ENCODE measurements at regions not wholly inside any gene's neighbourhood (a gene's known extent, or its start where the extent isn't known, plus 50 kb on each side); places are given as distances from the start of the nearest gene placed in this dataset.

DNA sequence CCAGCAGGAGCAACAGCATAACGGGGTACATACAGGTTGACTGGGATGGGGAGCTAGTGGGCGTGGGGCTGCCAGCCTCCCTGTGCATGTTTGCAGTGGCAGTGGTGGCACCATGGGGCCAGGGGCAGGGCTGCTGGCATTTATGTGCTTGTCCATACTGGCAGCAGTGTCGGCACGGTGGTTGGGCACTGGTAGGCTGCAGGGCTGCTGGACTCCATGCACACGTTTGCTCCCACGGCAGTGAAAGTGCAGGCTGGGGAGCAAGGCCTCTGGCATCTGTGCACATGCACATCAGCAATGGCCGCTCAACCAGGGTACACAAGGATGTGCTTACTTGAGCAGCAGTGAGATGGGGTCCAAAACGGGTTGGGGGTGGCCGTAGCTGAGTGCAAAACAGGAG, 159.5 kb upstream of the KHDRBS2 start:
- TF ChIP-seq, protein P1, sequence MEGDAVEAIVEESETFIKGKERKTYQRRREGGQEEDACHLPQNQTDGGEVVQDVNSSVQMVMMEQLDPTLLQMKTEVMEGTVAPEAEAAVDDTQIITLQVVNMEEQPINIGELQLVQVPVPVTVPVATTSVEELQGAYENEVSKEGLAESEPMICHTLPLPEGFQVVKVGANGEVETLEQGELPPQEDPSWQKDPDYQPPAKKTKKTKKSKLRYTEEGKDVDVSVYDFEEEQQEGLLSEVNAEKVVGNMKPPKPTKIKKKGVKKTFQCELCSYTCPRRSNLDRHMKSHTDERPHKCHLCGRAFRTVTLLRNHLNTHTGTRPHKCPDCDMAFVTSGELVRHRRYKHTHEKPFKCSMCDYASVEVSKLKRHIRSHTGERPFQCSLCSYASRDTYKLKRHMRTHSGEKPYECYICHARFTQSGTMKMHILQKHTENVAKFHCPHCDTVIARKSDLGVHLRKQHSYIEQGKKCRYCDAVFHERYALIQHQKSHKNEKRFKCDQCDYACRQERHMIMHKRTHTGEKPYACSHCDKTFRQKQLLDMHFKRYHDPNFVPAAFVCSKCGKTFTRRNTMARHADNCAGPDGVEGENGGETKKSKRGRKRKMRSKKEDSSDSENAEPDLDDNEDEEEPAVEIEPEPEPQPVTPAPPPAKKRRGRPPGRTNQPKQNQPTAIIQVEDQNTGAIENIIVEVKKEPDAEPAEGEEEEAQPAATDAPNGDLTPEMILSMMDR (conservative IDR thresholded peaks at IDR 0.05; ENCODE audit: low read depth, low read length), result no peak
- TF ChIP-seq EZH2 (IDR thresholded peaks at IDR 0.05; ENCODE audit: borderline replicate concordance, low read depth, low read length, poor library complexity, severe bottlenecking), result no peak

Measured in A673 (cell line).